H9 (cell line): ENCODE measurements at regions not wholly inside any gene's neighbourhood (a gene's known extent, or its start where the extent isn't known, plus 50 kb on each side); places are given as distances from the start of the nearest gene placed in this dataset.

Experiments
- DNase-seq: peaks from one replicate; pipeline ENCODE4 v3.0.0-alpha.2; 2017
- H2AFZ ChIP-seq: one replicate; pipeline ENCODE4 v1.6.1; 2013; ENCODE audit warnings: mild to moderate bottlenecking, low read length, control low read depth, moderate library complexity
- H2AK5ac ChIP-seq: 2 replicates; pipeline ENCODE4 v1.6.1; 2013; ENCODE audit warnings: low read length, control low read depth, mixed read lengths; ENCODE audit not compliant: insufficient read length
- H2BK120ac ChIP-seq: one replicate; pipeline ENCODE4 v1.6.1; 2013; ENCODE audit warnings: low read depth, mild to moderate bottlenecking, low read length, control low read depth, inconsistent platforms; ENCODE audit not compliant: poor library complexity, severe bottlenecking
- H2BK12ac ChIP-seq: 2 replicates; pipeline ENCODE4 v1.6.1; 2013; ENCODE audit warnings: low read length, control low read depth, mixed read lengths, low read depth; ENCODE audit not compliant: insufficient read length
- H2BK15ac ChIP-seq: 2 replicates; pipeline ENCODE4 v1.6.1; 2013; ENCODE audit warnings: low read depth, low read length, control low read depth
- H2BK20ac ChIP-seq: one replicate; pipeline ENCODE4 v1.6.1; 2013; ENCODE audit warnings: low read depth, mild to moderate bottlenecking, low read length, control low read depth, inconsistent platforms; ENCODE audit not compliant: poor library complexity, severe bottlenecking
- H2BK5ac ChIP-seq: 2 replicates; pipeline ENCODE4 v1.6.1; 2013; ENCODE audit warnings: low read length, control low read depth, mixed read lengths; ENCODE audit not compliant: insufficient read length
- H3K14ac ChIP-seq: 2 replicates; pipeline ENCODE4 v1.6.1; 2013; ENCODE audit warnings: low read length, control low read depth; ENCODE audit not compliant: insufficient read depth
- H3K18ac ChIP-seq: 2 replicates; pipeline ENCODE4 v1.6.1; 2013; ENCODE audit warnings: low read depth, mild to moderate bottlenecking, mixed read lengths, low read length, control low read depth; ENCODE audit not compliant: insufficient read length
- H3K23ac ChIP-seq: 2 replicates; pipeline ENCODE4 v1.6.1; 2013; ENCODE audit warnings: low read length, control low read depth, mixed read lengths, low read depth; ENCODE audit not compliant: insufficient read length
- H3K23me2 ChIP-seq: 2 replicates; pipeline ENCODE4 v1.6.1; 2013; ENCODE audit warnings: low read depth, mild to moderate bottlenecking, mixed read lengths, low read length, control low read depth; ENCODE audit not compliant: insufficient read length, poor library complexity, severe bottlenecking
- H3K27ac ChIP-seq: 2 replicates; pipeline ENCODE4 v1.5.1; 2013; ENCODE audit warnings: low read length, control low read depth, mixed read lengths, low read depth; ENCODE audit not compliant: insufficient read length
- H3K27me3 ChIP-seq: 2 replicates; pipeline ENCODE4 v1.6.1; 2013; ENCODE audit warnings: low read length, control low read depth, inconsistent platforms; ENCODE audit not compliant: insufficient read depth
- H3K4ac ChIP-seq: 2 replicates; pipeline ENCODE4 v1.6.1; 2013; ENCODE audit warnings: low read depth, mild to moderate bottlenecking, control low read depth, inconsistent platforms, low read length, moderate library complexity
- H3K4me1 ChIP-seq: 2 replicates; pipeline ENCODE4 v1.6.1; 2013; ENCODE audit warnings: low read length, control low read depth, inconsistent platforms; ENCODE audit not compliant: insufficient read depth
- H3K4me2 ChIP-seq: 2 replicates; pipeline ENCODE4 v1.6.1; 2013; ENCODE audit warnings: low read length, control low read depth, mixed read lengths; ENCODE audit not compliant: insufficient read length, insufficient read depth
- H3K56ac ChIP-seq: 2 replicates; pipeline ENCODE4 v1.6.1; 2013; ENCODE audit warnings: low read depth, mild to moderate bottlenecking, mixed read lengths, low read length, control low read depth; ENCODE audit not compliant: insufficient read length
- H3K79me1 ChIP-seq: 2 replicates; pipeline ENCODE4 v1.6.1; 2013; ENCODE audit warnings: low read depth, mild to moderate bottlenecking, moderate library complexity, low read length, control low read depth, inconsistent platforms; ENCODE audit not compliant: insufficient read depth, poor library complexity, severe bottlenecking
- H3K79me2 ChIP-seq: 2 replicates; pipeline ENCODE4 v1.6.1; 2013; ENCODE audit warnings: low read length, control low read depth, inconsistent platforms; ENCODE audit not compliant: insufficient read depth
- H3K9ac ChIP-seq: 2 replicates; pipeline ENCODE4 v1.6.1; 2013; ENCODE audit warnings: low read length, control low read depth, mixed read lengths; ENCODE audit not compliant: insufficient read length; ENCODE audit errors: extremely low read depth
- H3K9me3 ChIP-seq: one replicate; pipeline ENCODE4 v1.6.1; 2013; ENCODE audit warnings: low read depth, low read length, inconsistent platforms; ENCODE audit not compliant: control insufficient read depth
- H3T11ph ChIP-seq: one replicate; pipeline ENCODE4 v1.6.1; 2013; ENCODE audit warnings: mild to moderate bottlenecking, low read length, control low read depth, inconsistent platforms
- H4K20me1 ChIP-seq: one replicate; pipeline ENCODE4 v1.6.1; 2013; ENCODE audit not compliant: control insufficient read depth, insufficient read length, insufficient read depth
- H4K5ac ChIP-seq: 2 replicates; pipeline ENCODE4 v1.6.1; 2013; ENCODE audit warnings: low read depth, mild to moderate bottlenecking, mixed read lengths, low read length, control low read depth; ENCODE audit not compliant: insufficient read length
- H4K8ac ChIP-seq: replicated peaks from 2 replicates; pipeline ENCODE4 v1.6.1; 2013; ENCODE audit warnings: low read length, control low read depth, mixed read lengths, low read depth; ENCODE audit not compliant: insufficient read length
- H4K91ac ChIP-seq: 2 replicates; pipeline ENCODE4 v1.6.1; 2013; ENCODE audit warnings: low read depth, mild to moderate bottlenecking, moderate library complexity, mixed read lengths, low read length, control low read depth; ENCODE audit not compliant: insufficient read length
- H3K27ac Mint-ChIP-seq, 3 experiments: 2 replicates in 2 of 3; 3 replicates in 1 of 3; pipeline ENCODE4 v1.8.0; 2020 to 2021; ENCODE audit warnings: mixed read lengths in 3 of 3, mild to moderate bottlenecking in 1 of 3, moderate library complexity in 1 of 3
- H3K27me3 Mint-ChIP-seq: 2 replicates; pipeline ENCODE4 v1.8.0; 2021; ENCODE audit warnings: low read depth, mild to moderate bottlenecking, moderate library complexity, mixed read lengths
- H3K36me3 Mint-ChIP-seq, 3 experiments: 2 replicates in 2 of 3; 3 replicates in 1 of 3; pipeline ENCODE4 v1.8.0; 2020 to 2021; ENCODE audit warnings: low read depth in 3 of 3, mixed read lengths in 3 of 3; ENCODE audit not compliant: insufficient read depth in 1 of 3
- H3K4me1 Mint-ChIP-seq, 2 experiments: 2 replicates each; pipeline ENCODE4 v1.8.0; 2020; ENCODE audit warnings: mixed read lengths in 2 of 2
- H3K4me3 Mint-ChIP-seq, 2 experiments: 2 replicates in 1 of 2; 3 replicates in 1 of 2; pipeline ENCODE4 v1.8.0; 2020 to 2021; ENCODE audit warnings: mild to moderate bottlenecking in 2 of 2, mixed read lengths in 2 of 2, moderate library complexity in 1 of 2
- H3K9me3 Mint-ChIP-seq, 2 experiments: 2 replicates in 1 of 2; 3 replicates in 1 of 2; pipeline ENCODE4 v1.8.0; 2020; ENCODE audit warnings: mild to moderate bottlenecking in 2 of 2, mixed read lengths in 2 of 2, moderate library complexity in 1 of 2
- WGBS: extraction: QIAGEN DNeasy Blood & Tissue Kit; methylation state at CpG from one replicate; pipeline ENCODE4 v1.1.7; 2013; ENCODE audit warnings: missing lambda C conversion rate, low lambda C conversion rate, mixed read lengths; ENCODE audit not compliant: insufficient read length; ENCODE audit errors: extremely low coverage; 5-methylcytosine and 5-hydroxymethylcytosine counted together
- TF ChIP-seq, protein P1 (sequence below): fragments of 200-600 bp; sonication (generic); conservative IDR thresholded peaks from 3 replicates; pipeline ENCODE4 v1.8.0; 2021; ENCODE audit warnings: antibody characterized with exemption, mild to moderate bottlenecking

DNA sequence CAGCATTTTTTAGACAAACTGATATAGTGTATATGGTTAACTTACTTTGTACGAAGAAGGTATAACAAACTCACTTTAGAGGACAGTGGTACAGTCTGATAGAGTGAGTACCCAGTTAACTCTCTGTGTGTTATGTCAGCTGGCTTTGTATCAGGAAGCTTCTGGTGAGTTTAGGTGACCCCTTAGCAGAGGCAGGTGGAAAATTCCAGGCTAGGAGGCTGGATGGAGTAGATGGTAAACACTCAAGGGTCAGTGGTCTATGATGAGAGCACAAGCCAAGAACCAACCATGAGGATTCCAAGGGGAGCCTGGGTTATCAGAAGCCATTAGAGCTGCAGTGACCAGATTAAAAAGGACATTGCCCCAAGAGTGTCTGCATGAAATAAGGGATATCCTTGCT lies 227.3 kb upstream of the CENPE start:
- no peaks in the 10 kb centered on the region for H3K23me2 ChIP-seq
- TF ChIP-seq, protein P1, sequence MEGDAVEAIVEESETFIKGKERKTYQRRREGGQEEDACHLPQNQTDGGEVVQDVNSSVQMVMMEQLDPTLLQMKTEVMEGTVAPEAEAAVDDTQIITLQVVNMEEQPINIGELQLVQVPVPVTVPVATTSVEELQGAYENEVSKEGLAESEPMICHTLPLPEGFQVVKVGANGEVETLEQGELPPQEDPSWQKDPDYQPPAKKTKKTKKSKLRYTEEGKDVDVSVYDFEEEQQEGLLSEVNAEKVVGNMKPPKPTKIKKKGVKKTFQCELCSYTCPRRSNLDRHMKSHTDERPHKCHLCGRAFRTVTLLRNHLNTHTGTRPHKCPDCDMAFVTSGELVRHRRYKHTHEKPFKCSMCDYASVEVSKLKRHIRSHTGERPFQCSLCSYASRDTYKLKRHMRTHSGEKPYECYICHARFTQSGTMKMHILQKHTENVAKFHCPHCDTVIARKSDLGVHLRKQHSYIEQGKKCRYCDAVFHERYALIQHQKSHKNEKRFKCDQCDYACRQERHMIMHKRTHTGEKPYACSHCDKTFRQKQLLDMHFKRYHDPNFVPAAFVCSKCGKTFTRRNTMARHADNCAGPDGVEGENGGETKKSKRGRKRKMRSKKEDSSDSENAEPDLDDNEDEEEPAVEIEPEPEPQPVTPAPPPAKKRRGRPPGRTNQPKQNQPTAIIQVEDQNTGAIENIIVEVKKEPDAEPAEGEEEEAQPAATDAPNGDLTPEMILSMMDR, result no peak
- H3K56ac ChIP-seq, result no peak overlapping the region
- H4K5ac ChIP-seq, result no peak overlapping the region
- H4K20me1 ChIP-seq, result no peaks in the 10 kb centered on the region
- Mint-ChIP-seq H3K36me3 (peaks cover 8 to 11% (median 11%) of the 10 kb centered on the region in 3 experiments), H3K4me1 (peaks cover 49 to 64% of the 10 kb centered on the region in 2 experiments), H3K9me3 (peaks cover 10 to 12% of the 10 kb centered on the region in 2 experiments), H3K4me3 (peak overlapping the region in 1 of 2 experiments; percentile 29; a peak in 2 of 5 replicates), H3K27me3 (peaks cover 2% of the 10 kb centered on the region; the same call in 1 of the 2 replicates), H3K27ac (peak overlapping the region; percentile 43 to 94 (median 52); a peak in 5 of 7 replicates)
- no peaks in the 10 kb centered on the region for H3K27me3 ChIP-seq
- no peak overlapping the region for H3K18ac ChIP-seq
- no peak overlapping the region for H3K14ac ChIP-seq
- H2BK20ac ChIP-seq, result no peak overlapping the region
- no peak overlapping the region for H3K4me2 ChIP-seq
- H2BK12ac ChIP-seq, result no peak overlapping the region
- peaks cover 9% of the 10 kb centered on the region; the same call in 1 of the 2 replicates for H3K4me1 ChIP-seq
- no peak overlapping the region for H4K8ac ChIP-seq
- no peak overlapping the region for H3T11ph ChIP-seq
- no peak overlapping the region for H3K23ac ChIP-seq
- no peaks in the 10 kb centered on the region for H3K79me2 ChIP-seq
- H3K79me1 ChIP-seq, result no peaks in the 10 kb centered on the region
- no peak overlapping the region for H2BK15ac ChIP-seq
- no peak for DNase-seq
- H2BK5ac ChIP-seq, result no peak overlapping the region
- H3K4ac ChIP-seq, result no peak overlapping the region
- no peak overlapping the region for H3K27ac ChIP-seq
- no CpG with 5 or more reads among the region's 1 CpG for WGBS
- no peak overlapping the region for H2BK120ac ChIP-seq
- no peaks in the 10 kb centered on the region for H3K9me3 ChIP-seq
- no peak overlapping the region for H2AFZ ChIP-seq
- H3K9ac ChIP-seq, result no peak overlapping the region
- H2AK5ac ChIP-seq, result no peak overlapping the region
- H4K91ac ChIP-seq, result no peak overlapping the region
